ENCODE measurements at regions not wholly inside any gene's neighbourhood (a gene's known extent, or its start where the extent isn't known, plus 50 kb on each side); places are given as distances from the start of the nearest gene placed in this dataset.

- Histone ChIP-seq H3K4me2 (replicated peaks; ENCODE audit: low read depth, low read length, poor library complexity, severe bottlenecking) (no peak overlapping the region), H3K27me3 (replicated peaks in 1 of 4; ENCODE audit: control extremely low read depth in 1 of 4, control insufficient read depth in 3 of 4, insufficient read depth in 4 of 4, low read length in 3 of 4) (no peaks in the 10 kb centered on the region), H2AFZ (ENCODE audit: insufficient read depth, low read depth, low read length, poor library complexity, severe bottlenecking) (no peak overlapping the region), H3K9ac (ENCODE audit: low read length) (no peak overlapping the region), H3K4me3 (ENCODE audit: control extremely low read depth in 1 of 5, extremely low read depth in 1 of 5, insufficient read depth in 1 of 5, low read depth in 2 of 5, low read length in 4 of 5) (no peak overlapping the region), H3K9me3 (ENCODE audit: control extremely low read depth in 1 of 3, control insufficient read depth in 2 of 3, insufficient read depth in 1 of 3, low read length in 2 of 3) (peaks cover 0 to 3% (median 0%) of the 10 kb centered on the region in 3 donors), H3K79me2 (ENCODE audit: control insufficient read depth, insufficient read depth, low read length) (no peaks in the 10 kb centered on the region), H3K27ac (ENCODE audit: low read length in 2 of 2) (no peak overlapping the region), H4K20me1 (ENCODE audit: control insufficient read depth, insufficient read depth, low read length, poor library complexity, severe bottlenecking) (no peaks in the 10 kb centered on the region), H3K36me3 (replicated peaks in 1 of 2; ENCODE audit: control extremely low read depth in 1 of 2, control insufficient read depth in 1 of 2, extremely low read depth in 1 of 2, insufficient read depth in 2 of 2, low read length in 1 of 2) (no peaks in the 10 kb centered on the region), H3K4me1 (ENCODE audit: control insufficient read depth in 2 of 2, insufficient read depth in 2 of 2, low read length in 2 of 2) (no peaks in the 10 kb centered on the region)
- ChIA-PET POLR2A (no interaction called here), CTCF (no interaction called here)
- ATAC-seq (ENCODE audit: low read depth), result no peak
- DNase-seq, result no peak
- Mint-ChIP-seq H3K4me3 (no peak overlapping the region), H3K9me3 (ENCODE audit: insufficient read depth) (peaks cover 8% of the 10 kb centered on the region), H3K4me1 (no peaks in the 10 kb centered on the region), H3K27ac (no peak overlapping the region), H3K27me3 (no peaks in the 10 kb centered on the region)
- no peak for TF ChIP-seq CTCF (IDR thresholded peaks at IDR 0.05)
- no peak for TF ChIP-seq EZH2 (IDR thresholded peaks at IDR 0.05; ENCODE audit: borderline replicate concordance, insufficient read depth, low read depth, low read length, poor library complexity, severe bottlenecking)
- intact Hi-C loops (cut with micrococcal nuclease), result no loop called here
- WGBS (ENCODE audit: insufficient coverage), result 100% methylated on average over 2 of the region's 11 CpGs
Measured at GRCh38 chr10:121282797-121283515, 315.3 kb downstream of the FGFR2 start.

- H3K27me3 Mint-ChIP-seq, result peaks cover 3% of the 10 kb centered on the region
- TF ChIP-seq CTCF (IDR thresholded peaks at IDR 0.05) (no peak), EZH2 (IDR thresholded peaks at IDR 0.05; ENCODE audit: borderline replicate concordance, insufficient read depth, low read depth, low read length, poor library complexity, severe bottlenecking) (no peak)
- intact Hi-C loops (cut with micrococcal nuclease), result no loop called here
- CTCF ChIA-PET, result no interaction called here
- H3K27ac ChIP-seq (ENCODE audit: low read length in 2 of 2), result no peak overlapping the region
- ATAC-seq (ENCODE audit: low read depth) (no peak), DNase-seq (no peak)
- no peaks in the 10 kb centered on the region for H3K4me1 Mint-ChIP-seq
- H3K36me3 ChIP-seq (replicated peaks in 1 of 2; ENCODE audit: control extremely low read depth in 1 of 2, control insufficient read depth in 1 of 2, extremely low read depth in 1 of 2, insufficient read depth in 2 of 2, low read length in 1 of 2), result no peaks in the 10 kb centered on the region
- no peak overlapping the region for H2AFZ ChIP-seq (ENCODE audit: insufficient read depth, low read depth, low read length, poor library complexity, severe bottlenecking)
- H3K27ac Mint-ChIP-seq, result no peak overlapping the region
- 76% methylated on average over 3 of the region's 4 CpGs for WGBS (ENCODE audit: insufficient coverage)
- no peaks in the 10 kb centered on the region for H3K4me1 ChIP-seq (ENCODE audit: control insufficient read depth in 2 of 2, insufficient read depth in 2 of 2, low read length in 2 of 2)
- H3K9ac ChIP-seq (ENCODE audit: low read length), result no peak overlapping the region
- H3K27me3 ChIP-seq (replicated peaks in 1 of 4; ENCODE audit: control extremely low read depth in 1 of 4, control insufficient read depth in 3 of 4, insufficient read depth in 4 of 4, low read length in 3 of 4), result no peaks in the 10 kb centered on the region
- H3K4me2 ChIP-seq (replicated peaks; ENCODE audit: low read depth, low read length, poor library complexity, severe bottlenecking), result no peak overlapping the region
- peaks cover 3% of the 10 kb centered on the region for H3K9me3 Mint-ChIP-seq (ENCODE audit: insufficient read depth)
- POLR2A ChIA-PET, result no interaction called here
- no peak overlapping the region for H3K4me3 Mint-ChIP-seq
- no peaks in the 10 kb centered on the region for H4K20me1 ChIP-seq (ENCODE audit: control insufficient read depth, insufficient read depth, low read length, poor library complexity, severe bottlenecking)
- H3K9me3 ChIP-seq (ENCODE audit: control extremely low read depth in 1 of 3, control insufficient read depth in 2 of 3, insufficient read depth in 1 of 3, low read length in 2 of 3), result no peaks in the 10 kb centered on the region
- H3K4me3 ChIP-seq (ENCODE audit: control extremely low read depth in 1 of 5, extremely low read depth in 1 of 5, insufficient read depth in 1 of 5, low read depth in 2 of 5, low read length in 4 of 5), result no peak overlapping the region
- no peaks in the 10 kb centered on the region for H3K79me2 ChIP-seq (ENCODE audit: control insufficient read depth, insufficient read depth, low read length)
Measured at GRCh38 chr10:121284936-121285335, 313.3 kb downstream of the FGFR2 start.

All from B cell (primary cell).